ENCODE measurements at regions not wholly inside any gene's neighbourhood (a gene's known extent, or its start where the extent isn't known, plus 50 kb on each side); places are given as distances from the start of the nearest gene placed in this dataset.
A peak's percentile ranks its signal among the peaks of the same experiment; 100 is the strongest.

- no peak for DNase-seq (ENCODE audit: low read depth)
These were observed 62.5 kb upstream of the CITED2 start for GRCh38 chr6:139436957-139437348.

- DNase-seq (ENCODE audit: low read depth) = peak; percentile 43
These were observed 61.9 kb upstream of the CITED2 start for GRCh38 chr6:139436200-139436956.

- no peak for DNase-seq (ENCODE audit: low read depth)
These were observed 59.4 kb upstream of the CITED2 start for GRCh38 chr6:139433631-139434419.

GRCh38 chr6:139431602-139431956, 57.1 kb upstream of the CITED2 start:
- DNase-seq (ENCODE audit: low read depth) = no peak

GRCh38 chr6:139430899-139431601, 56.6 kb upstream of the CITED2 start:
- no peak for DNase-seq (ENCODE audit: low read depth)

- no peak for DNase-seq (ENCODE audit: low read depth)
These were observed 55.2 kb upstream of the CITED2 start for GRCh38 chr6:139429580-139430145.

GRCh38 chr6:139427199-139427598, 52.8 kb upstream of the CITED2 start:
- no peak for DNase-seq (ENCODE audit: low read depth)

- DNase-seq (ENCODE audit: low read depth) = no peak
These were observed 52.3 kb upstream of the CITED2 start for GRCh38 chr6:139426795-139427194.

- no peak for DNase-seq (ENCODE audit: low read depth)
These were observed 51.3 kb upstream of the CITED2 start for GRCh38 chr6:139425780-139426179.

GRCh38 chr6:139423971-139424667, 49.7 kb upstream of the CITED2 start:
- DNase-seq (ENCODE audit: low read depth) = no peak
